Subcutaneous abdominal adipose tissue (tissue), 5 donors: ENCODE measurements at regions not wholly inside any gene's neighbourhood (a gene's known extent, or its start where the extent isn't known, plus 50 kb on each side); places are given as distances from the start of the nearest gene placed in this dataset.
"Not testable (repeated sequence)": the region's sequence is repeated elsewhere in the genome, so short reads cannot be mapped to it uniquely, and the experiment has no call there.

Experiments
- H3K27ac ChIP-seq: one replicate; pipeline ENCODE4 v1.7.0; 2013; ENCODE audit warnings: low read depth, mild to moderate bottlenecking, inconsistent platforms, low read length, moderate library complexity
- H3K27me3 ChIP-seq, 5 donors: one replicate each; pipeline ENCODE4 v1.7.0; 2013; ENCODE audit warnings: low read length in 5 of 5, inconsistent platforms in 1 of 5; ENCODE audit not compliant: control insufficient read depth in 5 of 5, insufficient read depth in 4 of 5
- H3K36me3 ChIP-seq, 5 donors: one replicate each; pipeline ENCODE4 v1.7.0; 2013; ENCODE audit warnings: low read length in 5 of 5; ENCODE audit not compliant: control insufficient read depth in 5 of 5, insufficient read depth in 5 of 5
- H3K4me1 ChIP-seq, 5 donors: one replicate each; pipeline ENCODE4 v1.7.0; 2013; ENCODE audit warnings: low read length in 5 of 5, mild to moderate bottlenecking in 3 of 5, moderate library complexity in 1 of 5; ENCODE audit not compliant: control insufficient read depth in 5 of 5, insufficient read depth in 5 of 5
- H3K4me3 ChIP-seq, 5 donors: one replicate each; pipeline ENCODE4 v1.7.0; 2013; ENCODE audit warnings: low read length in 5 of 5, low read depth in 1 of 5
- H3K9ac ChIP-seq, 5 donors: one replicate each; pipeline ENCODE4 v1.7.0; 2013; ENCODE audit warnings: low read length in 5 of 5, mild to moderate bottlenecking in 4 of 5, moderate library complexity in 3 of 5
- H3K9me3 ChIP-seq, 5 donors: one replicate each; pipeline ENCODE4 v1.7.0; 2013; ENCODE audit warnings: low read length in 5 of 5; ENCODE audit not compliant: control insufficient read depth in 5 of 5
- donor health status: healthy.
- donor health status: healthy.
- donor health status: healthy.
- donor health status: healthy.
- donor health status: healthy.

DNA sequence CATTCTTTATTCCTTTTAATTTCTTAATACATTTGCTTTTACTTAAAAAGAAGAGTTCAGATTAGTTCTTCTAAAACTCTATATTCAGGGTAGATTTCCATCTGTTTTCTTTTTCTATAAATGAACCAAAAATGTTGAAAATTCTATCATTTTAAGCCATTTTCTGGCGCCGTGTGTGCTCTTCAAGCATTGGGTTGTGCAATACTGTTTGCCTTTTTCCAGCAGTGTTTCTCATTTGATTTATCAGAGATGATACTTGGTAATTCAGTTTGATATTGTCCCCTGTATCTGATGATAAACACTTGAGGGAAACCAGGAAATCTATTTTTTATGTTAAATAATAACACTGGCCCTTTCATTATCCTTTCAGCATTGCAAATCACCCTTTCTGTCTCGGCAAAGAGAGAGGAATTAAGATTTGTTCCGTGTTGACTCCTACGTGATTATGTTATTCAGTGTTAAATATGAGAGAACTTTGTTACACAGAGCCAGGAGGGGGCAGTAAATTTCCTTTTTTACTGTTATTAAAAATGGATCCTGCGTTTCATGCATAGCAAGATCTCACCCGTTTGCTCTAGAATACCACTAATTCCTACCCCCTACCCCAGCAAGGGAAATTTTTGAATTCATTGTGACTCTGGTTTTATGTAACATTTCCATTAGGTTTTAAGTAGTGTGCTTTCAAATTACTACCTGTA, 606.9 kb upstream of the RBFOX1 start:
- no peak overlapping the region for H3K27ac ChIP-seq
- H3K4me3 ChIP-seq: no peak overlapping the region
- no peaks in the 10 kb centered on the region for H3K27me3 ChIP-seq
- H3K9me3 ChIP-seq: peaks cover 0 to 7% (median 0%) of the 10 kb centered on the region in 5 donors
- H3K4me1 ChIP-seq: no peaks in the 10 kb centered on the region
- H3K9ac ChIP-seq: no peak overlapping the region
- no peaks in the 10 kb centered on the region for H3K36me3 ChIP-seq

DNA sequence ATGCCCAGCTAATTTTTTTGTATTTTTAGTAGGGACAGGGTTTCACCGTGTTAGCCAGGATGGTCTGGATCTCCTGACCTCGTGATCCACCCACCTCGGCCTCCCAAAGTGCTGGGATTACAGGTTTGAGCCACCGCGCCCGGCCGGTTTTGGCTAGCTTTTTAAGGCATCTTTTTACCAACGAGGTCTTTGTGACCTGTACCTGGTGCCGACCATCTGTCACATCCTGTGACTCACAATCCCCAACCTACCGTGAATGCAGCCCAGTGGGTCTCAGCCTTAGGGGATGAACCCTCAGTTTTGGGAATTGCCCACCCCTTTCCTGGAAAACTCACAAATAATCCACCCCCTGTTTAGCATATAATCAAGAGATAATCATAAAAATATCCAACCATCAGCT, 607.4 kb upstream of the RBFOX1 start:
- not testable (repeated sequence) for H3K9ac ChIP-seq, H3K27me3 ChIP-seq, H3K36me3 ChIP-seq, H3K27ac ChIP-seq, H3K4me1 ChIP-seq, H3K9me3 ChIP-seq, H3K4me3 ChIP-seq

DNA sequence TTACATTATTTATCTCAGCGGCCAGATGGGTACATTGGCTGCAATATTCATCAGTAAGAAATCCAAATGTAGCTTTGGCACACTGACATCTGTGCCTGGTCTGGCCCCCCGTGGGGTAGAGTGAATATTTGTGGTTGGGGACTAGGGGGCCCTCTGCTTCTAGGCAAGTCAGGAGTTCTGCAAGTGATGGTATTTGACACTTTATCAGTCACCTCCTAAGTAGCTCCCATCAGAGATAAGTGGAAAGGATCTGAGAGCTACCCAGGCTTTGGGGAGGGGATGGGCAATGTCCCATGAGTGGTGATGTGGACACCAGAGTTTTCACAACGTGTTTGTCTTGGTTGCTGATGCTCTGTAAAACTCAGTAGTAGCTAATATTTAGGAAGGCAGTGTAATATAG, 609.9 kb upstream of the RBFOX1 start:
- Histone ChIP-seq H3K4me3 (no peak overlapping the region), H3K9me3 (peaks cover 0 to 7% (median 2%) of the 10 kb centered on the region in 5 donors), H3K4me1 (no peaks in the 10 kb centered on the region)

DNA sequence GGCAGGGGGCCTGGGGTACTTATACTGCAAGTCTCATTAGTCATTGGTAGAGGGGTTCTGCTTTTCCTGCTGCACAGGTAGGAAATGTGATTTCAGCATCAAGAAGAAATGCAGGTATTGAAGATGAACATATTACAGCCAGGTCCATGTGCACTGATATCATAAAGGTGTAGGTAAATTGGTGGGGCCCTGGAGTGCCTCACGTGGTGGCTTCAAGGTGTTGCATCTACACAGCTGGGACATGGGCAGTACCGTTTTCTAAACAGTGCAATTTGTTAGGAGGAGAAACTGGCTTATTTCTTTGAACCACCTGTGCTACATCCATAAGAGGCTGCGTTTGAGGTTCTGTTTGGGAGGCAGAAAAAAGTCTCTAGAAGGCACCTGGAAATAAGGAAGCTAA, 618.1 kb upstream of the RBFOX1 start:
- Histone ChIP-seq H3K4me1 (no peaks in the 10 kb centered on the region), H3K9ac (no peak overlapping the region), H3K27ac (no peak overlapping the region), H3K27me3 (no peaks in the 10 kb centered on the region), H3K9me3 (peaks cover 0 to 3% (median 0%) of the 10 kb centered on the region in 5 donors), H3K4me3 (no peak overlapping the region), H3K36me3 (no peaks in the 10 kb centered on the region)

More for the DNA sequence above, 609.9 kb upstream of the RBFOX1 start:
- no peaks in the 10 kb centered on the region for H3K36me3 ChIP-seq
- H3K27me3 ChIP-seq: no peaks in the 10 kb centered on the region
- H3K9ac ChIP-seq: no peak overlapping the region
- no peak overlapping the region for H3K27ac ChIP-seq

DNA sequence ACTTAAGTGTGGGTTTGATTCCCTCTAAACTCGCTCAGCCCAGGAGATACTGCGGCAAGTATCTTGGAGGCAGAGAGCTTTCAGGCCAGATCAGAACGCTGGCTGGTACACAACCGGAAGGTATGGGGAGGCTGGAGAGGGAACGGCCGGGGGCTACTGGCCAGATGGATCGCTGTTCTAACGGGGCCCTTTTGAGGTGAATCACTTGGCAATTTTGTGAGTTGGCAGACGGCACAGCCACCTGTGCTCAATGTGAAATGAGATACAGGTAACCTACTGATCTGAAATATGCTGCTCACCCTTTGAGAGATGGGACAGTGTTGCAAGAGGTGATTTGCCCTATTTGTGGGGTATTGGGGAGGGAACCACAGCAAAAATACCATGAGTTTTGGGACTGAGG, 622.9 kb upstream of the RBFOX1 start:
- Histone ChIP-seq H3K27ac (no peak overlapping the region), H3K9ac (no peak overlapping the region)

DNA sequence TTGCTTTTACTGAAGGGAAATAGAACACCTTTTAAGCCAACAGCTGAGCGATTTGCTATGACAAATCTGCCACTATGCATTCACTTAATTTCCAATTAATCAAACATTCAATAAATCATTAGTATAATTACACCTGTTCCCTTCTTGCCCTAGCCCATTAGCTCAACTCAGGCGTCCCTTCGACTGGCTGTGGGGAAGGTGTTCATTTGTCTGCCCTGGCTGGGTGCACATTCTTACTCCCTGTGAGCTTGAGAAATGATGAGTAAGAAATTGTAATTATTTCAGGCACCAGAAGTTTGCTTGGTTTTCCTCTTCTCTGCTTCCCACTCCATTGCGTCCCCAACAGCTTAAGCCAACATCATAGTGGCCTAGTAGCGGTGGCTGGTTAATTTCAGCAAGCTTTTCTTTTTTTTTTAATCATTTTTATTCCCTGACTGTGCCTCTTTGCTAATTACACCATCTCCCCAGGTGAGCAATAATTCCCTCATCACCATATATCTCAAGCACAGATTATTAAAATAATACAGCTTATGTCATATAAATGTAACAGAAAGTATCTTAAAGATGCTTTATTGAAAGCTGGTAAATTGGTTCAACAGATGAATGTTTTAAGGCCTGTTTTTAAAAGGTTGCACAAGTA, 623.9 kb upstream of the RBFOX1 start:
- no peak overlapping the region for H3K9ac ChIP-seq
- H3K36me3 ChIP-seq: no peaks in the 10 kb centered on the region
- no peaks in the 10 kb centered on the region for H3K27me3 ChIP-seq

More for the DNA sequence above, 622.9 kb upstream of the RBFOX1 start:
- H3K4me3 ChIP-seq: no peak overlapping the region
- no peaks in the 10 kb centered on the region for H3K36me3 ChIP-seq
- no peaks in the 10 kb centered on the region for H3K27me3 ChIP-seq
- no peaks in the 10 kb centered on the region for H3K9me3 ChIP-seq
- no peaks in the 10 kb centered on the region for H3K4me1 ChIP-seq

DNA sequence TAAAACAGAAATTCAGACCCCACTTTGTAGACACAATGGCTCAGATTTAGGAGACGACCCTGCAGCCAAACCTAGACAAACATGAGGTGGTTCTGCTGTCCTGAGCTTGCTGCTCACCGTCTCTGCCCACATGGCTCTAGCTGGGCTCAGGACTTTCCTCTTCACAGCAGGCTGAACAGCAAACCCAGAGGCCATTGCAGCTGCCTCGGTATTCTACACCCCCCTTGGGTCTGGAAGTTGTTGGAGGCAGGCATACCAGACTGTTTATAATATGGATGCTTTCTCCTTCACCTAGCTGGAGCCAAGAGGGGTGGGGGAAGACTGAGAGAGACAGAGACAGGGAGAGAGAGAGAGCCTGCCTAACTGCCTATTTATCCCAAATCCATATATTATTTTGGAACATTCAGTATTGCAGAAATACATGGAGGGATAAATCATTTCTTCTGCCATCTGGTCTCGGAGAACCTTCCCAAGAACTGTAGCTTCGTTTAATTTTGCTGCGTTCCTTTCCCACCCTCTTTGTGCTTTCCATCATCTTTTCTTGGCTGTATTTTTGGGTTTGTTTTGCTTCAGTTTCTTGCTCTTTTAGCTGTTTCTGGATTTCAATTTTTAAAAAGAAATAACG, 628.2 kb upstream of the RBFOX1 start:
- H3K9ac ChIP-seq: no peak overlapping the region
- no peaks in the 10 kb centered on the region for H3K36me3 ChIP-seq
- H3K4me3 ChIP-seq: no peak overlapping the region
- H3K4me1 ChIP-seq: no peaks in the 10 kb centered on the region
- H3K9me3 ChIP-seq: no peaks in the 10 kb centered on the region
- H3K27ac ChIP-seq: no peak overlapping the region
- H3K27me3 ChIP-seq: no peaks in the 10 kb centered on the region

More for the DNA sequence above, 623.9 kb upstream of the RBFOX1 start:
- Histone ChIP-seq H3K9me3 (no peaks in the 10 kb centered on the region), H3K27ac (no peak overlapping the region), H3K4me1 (no peaks in the 10 kb centered on the region), H3K4me3 (no peak overlapping the region)

DNA sequence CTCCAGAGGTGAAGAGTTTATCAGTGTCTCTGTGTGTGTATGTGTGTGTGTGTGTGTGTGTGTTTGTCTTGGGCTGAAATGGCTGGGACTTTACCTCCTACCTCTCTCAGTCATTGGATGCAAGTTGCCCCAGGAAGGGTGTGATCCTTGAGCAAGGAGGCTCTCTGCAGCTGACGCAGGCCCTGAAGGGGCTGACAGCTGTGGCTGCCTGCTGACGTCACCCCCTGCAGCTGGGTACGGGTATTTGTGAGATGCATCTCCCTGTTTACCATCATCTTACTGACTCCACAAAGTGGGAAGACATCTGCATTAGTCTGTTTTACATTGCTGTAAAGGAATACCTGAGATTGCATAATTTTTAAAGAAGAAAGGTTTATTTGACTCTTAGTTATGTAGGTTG, 631.5 kb upstream of the RBFOX1 start:
- no peaks in the 10 kb centered on the region for H3K36me3 ChIP-seq
- H3K27me3 ChIP-seq: no peaks in the 10 kb centered on the region
- H3K9ac ChIP-seq: no peak overlapping the region
- H3K4me3 ChIP-seq: no peak overlapping the region
- H3K4me1 ChIP-seq: no peaks in the 10 kb centered on the region
- H3K9me3 ChIP-seq: no peaks in the 10 kb centered on the region
- H3K27ac ChIP-seq: no peak overlapping the region

DNA sequence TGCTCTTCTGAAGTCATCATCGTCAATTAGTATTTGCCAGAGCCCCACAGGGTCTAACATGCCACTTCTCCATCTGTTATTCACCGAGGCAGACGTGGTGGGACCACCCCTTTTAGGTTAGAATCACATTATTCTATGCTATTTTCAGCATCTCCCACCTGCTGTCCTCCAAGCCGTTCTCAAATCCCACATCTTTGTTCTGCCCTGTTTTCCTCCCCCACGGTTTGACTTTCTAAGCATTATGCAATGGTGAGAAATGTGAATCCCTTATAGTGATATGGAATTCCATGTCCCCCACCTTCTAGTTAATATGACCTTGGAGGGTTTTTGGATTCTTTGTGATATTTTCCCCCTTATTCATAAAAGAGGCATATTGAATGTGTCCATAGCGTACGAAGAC, 634.1 kb upstream of the RBFOX1 start:
- Histone ChIP-seq H3K27ac (no peak overlapping the region), H3K36me3 (no peaks in the 10 kb centered on the region), H3K4me1 (no peaks in the 10 kb centered on the region), H3K9ac (no peak overlapping the region), H3K9me3 (peaks cover 0 to under 1% (median 0%) of the 10 kb centered on the region in 5 donors), H3K4me3 (no peak overlapping the region), H3K27me3 (no peaks in the 10 kb centered on the region)

DNA sequence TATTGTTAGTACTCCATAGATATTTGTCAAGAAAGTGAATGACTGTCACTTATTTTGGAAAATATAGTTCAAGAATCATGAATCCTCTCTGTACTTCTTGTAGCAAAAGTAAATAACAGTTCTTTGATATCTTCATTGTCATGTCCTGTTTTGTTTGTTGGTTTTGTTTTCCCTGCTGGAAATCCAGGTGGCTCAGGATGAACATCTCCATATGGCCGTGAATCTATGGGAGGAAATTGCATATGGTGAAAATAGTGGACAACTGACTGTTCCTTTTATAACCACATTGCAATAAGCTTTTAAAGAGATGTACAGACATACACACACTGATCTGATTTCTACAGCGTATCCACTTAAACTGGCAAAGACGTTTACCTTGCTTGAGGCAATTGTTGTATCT, 637.0 kb upstream of the RBFOX1 start:
- Histone ChIP-seq H3K4me3 (no peak overlapping the region), H3K9ac (no peak overlapping the region), H3K4me1 (no peaks in the 10 kb centered on the region), H3K27ac (no peak overlapping the region), H3K36me3 (no peaks in the 10 kb centered on the region), H3K9me3 (peaks cover 0 to 11% (median 0%) of the 10 kb centered on the region in 5 donors), H3K27me3 (no peaks in the 10 kb centered on the region)
